ENCODE measurements at regions not wholly inside any gene's neighbourhood (a gene's known extent, or its start where the extent isn't known, plus 50 kb on each side); places are given as distances from the start of the nearest gene placed in this dataset.

- H3K9me3 ChIP-seq: no peaks in the 10 kb centered on the region
- no peak overlapping the region for H3K4me3 ChIP-seq
- H3K27me3 ChIP-seq: no peaks in the 10 kb centered on the region
- no peak for ATAC-seq
- H3K4me1 ChIP-seq: no peaks in the 10 kb centered on the region
- H3K27ac ChIP-seq: no peak overlapping the region
- intact Hi-C loops (cut with DNase I): no loop called here
- no peaks in the 10 kb centered on the region for H3K36me3 ChIP-seq
- no peak for TF ChIP-seq CTCF (IDR thresholded peaks at IDR 0.05)
- DNase-seq: no peak
These were observed 82.8 kb downstream of the NABP1 start for GRCh38 chr2:191760655-191761262.

- ATAC-seq: no peak
- H3K36me3 ChIP-seq: no peaks in the 10 kb centered on the region
- no peaks in the 10 kb centered on the region for H3K27me3 ChIP-seq
- H3K4me3 ChIP-seq: no peak overlapping the region
- H3K27ac ChIP-seq: no peak overlapping the region
- DNase-seq: no peak
- TF ChIP-seq CTCF (IDR thresholded peaks at IDR 0.05): no peak
- no peaks in the 10 kb centered on the region for H3K4me1 ChIP-seq
- intact Hi-C loops (cut with DNase I): no loop called here
- peaks cover 6% of the 10 kb centered on the region for H3K9me3 ChIP-seq
These were observed 73.8 kb downstream of the CAVIN2 start for GRCh38 chr2:191773136-191773535.

- Histone ChIP-seq H3K36me3 (no peaks in the 10 kb centered on the region), H3K27me3 (no peaks in the 10 kb centered on the region), H3K4me1 (no peaks in the 10 kb centered on the region), H3K9me3 (peaks cover 6% of the 10 kb centered on the region), H3K27ac (no peak overlapping the region), H3K4me3 (no peak overlapping the region)
- no peak for TF ChIP-seq CTCF (IDR thresholded peaks at IDR 0.05)
- no peak for DNase-seq
- intact Hi-C loops (cut with DNase I): no loop called here
- no peak for ATAC-seq
These were observed 69.5 kb downstream of the CAVIN2 start for GRCh38 chr2:191777351-191777750.

GRCh38 chr2:191778041-191778440 lies 68.8 kb downstream of the CAVIN2 start:
- no peaks in the 10 kb centered on the region for H3K36me3 ChIP-seq
- no peak for TF ChIP-seq CTCF (IDR thresholded peaks at IDR 0.05)
- H3K4me3 ChIP-seq: no peak overlapping the region
- DNase-seq (no peak), ATAC-seq (no peak)
- intact Hi-C loops (cut with DNase I): no loop called here
- no peaks in the 10 kb centered on the region for H3K4me1 ChIP-seq
- no peaks in the 10 kb centered on the region for H3K27me3 ChIP-seq
- H3K9me3 ChIP-seq: peaks cover 6% of the 10 kb centered on the region
- no peak overlapping the region for H3K27ac ChIP-seq

- Histone ChIP-seq H3K36me3 (no peaks in the 10 kb centered on the region), H3K27me3 (no peaks in the 10 kb centered on the region), H3K27ac (no peak overlapping the region), H3K4me3 (no peak overlapping the region), H3K4me1 (no peaks in the 10 kb centered on the region), H3K9me3 (no peaks in the 10 kb centered on the region)
- intact Hi-C loops (cut with DNase I): no loop called here
- no peak for TF ChIP-seq CTCF (IDR thresholded peaks at IDR 0.05)
- ATAC-seq (no peak), DNase-seq (no peak)
These were observed 64.5 kb downstream of the CAVIN2 start for GRCh38 chr2:191782351-191782750.

GRCh38 chr2:191783416-191783815 lies 63.5 kb downstream of the CAVIN2 start:
- intact Hi-C loops (cut with DNase I): no loop called here
- DNase-seq (no peak), ATAC-seq (no peak)
- no peaks in the 10 kb centered on the region for H3K27me3 ChIP-seq
- no peaks in the 10 kb centered on the region for H3K9me3 ChIP-seq
- no peak for TF ChIP-seq CTCF (IDR thresholded peaks at IDR 0.05)
- no peak overlapping the region for H3K4me3 ChIP-seq
- no peak overlapping the region for H3K27ac ChIP-seq
- no peaks in the 10 kb centered on the region for H3K4me1 ChIP-seq
- no peaks in the 10 kb centered on the region for H3K36me3 ChIP-seq

Data from upper lobe of right lung (tissue), 1 donor.